ENCODE measurements at regions not wholly inside any gene's neighbourhood (a gene's known extent, or its start where the extent isn't known, plus 50 kb on each side); places are given as distances from the start of the nearest gene placed in this dataset.

DNA sequence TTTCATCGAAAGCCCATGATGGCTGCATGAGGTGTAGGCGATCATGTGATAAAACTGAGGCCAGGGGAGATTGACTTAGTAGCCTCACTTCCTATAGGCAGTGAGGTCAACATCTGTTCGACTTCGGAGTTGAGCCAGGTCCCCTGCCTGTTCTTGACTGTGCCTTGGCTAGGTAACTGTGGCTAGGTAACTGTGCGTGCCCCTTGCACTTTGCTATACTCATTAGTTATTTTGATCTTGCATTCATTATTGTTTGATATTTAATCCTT is 55.0 kb downstream of the CLDN34 start (continued):
- no peak for TF ChIP-seq KLF11 (CRISPR knock-in tag; IDR thresholded peaks at IDR 0.05)
- TF ChIP-seq ZNF879 (CRISPR knock-in tag; IDR thresholded peaks at IDR 0.05) = no peak
- TF ChIP-seq ZMYM3 (CRISPR knock-in tag; IDR thresholded peaks at IDR 0.05) = no peak
- no peak for TF ChIP-seq ELF1 (CRISPR knock-in tag; IDR thresholded peaks at IDR 0.05)
- TF ChIP-seq SNAI1 (CRISPR knock-in tag; IDR thresholded peaks at IDR 0.05; ENCODE audit: borderline replicate concordance) = no peak

DNA sequence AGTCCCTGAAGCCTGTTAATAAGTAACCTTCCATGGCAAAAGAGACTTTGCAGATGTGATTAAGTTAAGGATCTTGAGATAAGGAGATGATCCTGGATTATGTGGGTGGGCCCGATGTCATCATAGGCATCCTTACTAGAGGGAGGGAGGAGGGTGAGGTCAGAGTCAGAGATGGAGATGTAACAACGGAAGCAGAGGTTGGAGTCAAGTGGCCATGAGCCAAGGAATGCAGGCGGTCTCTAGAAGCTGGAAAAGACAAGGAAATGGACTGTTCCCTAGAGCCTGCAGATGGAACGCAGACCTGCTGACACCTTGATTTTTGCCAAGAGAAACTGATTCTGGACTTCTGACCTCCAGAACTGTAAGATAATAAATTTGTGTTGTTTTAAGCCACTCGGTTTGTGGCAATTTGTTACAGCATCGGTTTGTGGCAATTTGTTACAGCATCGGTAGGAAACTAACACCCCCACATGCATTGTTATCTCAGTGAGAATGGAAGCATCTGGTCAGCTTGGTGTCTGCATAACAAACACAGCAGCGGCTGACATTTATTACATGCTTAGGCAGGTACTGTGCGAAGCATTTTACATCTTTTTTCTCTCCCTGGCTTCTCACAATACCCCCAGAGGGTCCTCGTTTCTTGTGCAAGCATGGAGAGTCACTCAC is 55.6 kb downstream of the CLDN34 start:
- Histone ChIP-seq H3K4me3 (replicated peaks in 1 of 3; ENCODE audit: insufficient read depth in 1 of 3, low read depth in 2 of 3, low read length in 3 of 3) (no peak overlapping the region), H3K27ac (ENCODE audit: extremely low read length, insufficient read depth, low read length) (no peak overlapping the region), H3K36me3 (replicated peaks in 1 of 2; ENCODE audit: control insufficient read depth in 1 of 2, insufficient read depth in 2 of 2, low read length in 2 of 2) (no peaks in the 10 kb centered on the region), H4K20me1 (ENCODE audit: insufficient read depth, low read length) (no peaks in the 10 kb centered on the region), H3K9ac (ENCODE audit: insufficient read depth, low read depth, low read length) (no peak overlapping the region), H3K4me1 (ENCODE audit: insufficient read depth, low read length) (peaks cover 43% of the 10 kb centered on the region), H3K4me2 (ENCODE audit: low read depth, low read length) (0 out of 2 replicates have a peak overlapping the region, but pooled peaks have one; percentile 3), H3K9me3 (ENCODE audit: low read length) (no peaks in the 10 kb centered on the region), H2AFZ (ENCODE audit: low read length) (no peak overlapping the region), H3K27me3 (ENCODE audit: control insufficient read depth in 1 of 2, insufficient read depth in 2 of 2, low read length in 2 of 2) (no peaks in the 10 kb centered on the region), H3K79me2 (ENCODE audit: insufficient read depth, low read length) (peaks cover 6% of the 10 kb centered on the region)
- in situ Hi-C loops (cut with HindIII; ENCODE audit: extremely low pct_ligation_motif_present, low pct_unique_long_range_greater_than_20kb) (no loop called here), intact Hi-C loops (cut with micrococcal nuclease; ENCODE audit: unreplicated experiment) (no loop called here)
- DNase-seq (ENCODE audit: low spot score) = no peak
- ATAC-seq = no peak
- POLR2A ChIA-PET = no interaction called here
- CTCF ChIA-PET (ENCODE audit: low intra/inter-chr PET ratio, low total read pairs) = no interaction called here
- WGBS (ENCODE audit: low lambda C conversion rate) = 79% methylated on average over 8 of the region's 10 CpGs
- peak; percentile 15 for FAIRE-seq
- BruUV-seq (replicated peaks) = no TSS peak
- TF ChIP-seq, protein P1, sequence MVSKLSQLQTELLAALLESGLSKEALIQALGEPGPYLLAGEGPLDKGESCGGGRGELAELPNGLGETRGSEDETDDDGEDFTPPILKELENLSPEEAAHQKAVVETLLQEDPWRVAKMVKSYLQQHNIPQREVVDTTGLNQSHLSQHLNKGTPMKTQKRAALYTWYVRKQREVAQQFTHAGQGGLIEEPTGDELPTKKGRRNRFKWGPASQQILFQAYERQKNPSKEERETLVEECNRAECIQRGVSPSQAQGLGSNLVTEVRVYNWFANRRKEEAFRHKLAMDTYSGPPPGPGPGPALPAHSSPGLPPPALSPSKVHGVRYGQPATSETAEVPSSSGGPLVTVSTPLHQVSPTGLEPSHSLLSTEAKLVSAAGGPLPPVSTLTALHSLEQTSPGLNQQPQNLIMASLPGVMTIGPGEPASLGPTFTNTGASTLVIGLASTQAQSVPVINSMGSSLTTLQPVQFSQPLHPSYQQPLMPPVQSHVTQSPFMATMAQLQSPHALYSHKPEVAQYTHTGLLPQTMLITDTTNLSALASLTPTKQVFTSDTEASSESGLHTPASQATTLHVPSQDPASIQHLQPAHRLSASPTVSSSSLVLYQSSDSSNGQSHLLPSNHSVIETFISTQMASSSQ (IDR thresholded peaks at IDR 0.05; ENCODE audit: low read depth) = no peak
- TF ChIP-seq, protein P1 (CRISPR knock-in tag; IDR thresholded peaks at IDR 0.05; ENCODE audit: borderline replicate concordance) = peak; percentile 49; the same call in 1 of the 2 replicates
- TF ChIP-seq PHB2 (IDR thresholded peaks at IDR 0.05; ENCODE audit: partially characterized antibody) = no peak
- TF ChIP-seq PLRG1 (conservative IDR thresholded peaks at IDR 0.05) = no peak
- no peak for TF ChIP-seq SOX13 (IDR thresholded peaks at IDR 0.05)
- TF ChIP-seq SOX13 (CRISPR knock-in tag; conservative IDR thresholded peaks at IDR 0.05 in 1 of 2, IDR thresholded peaks at IDR 0.05 in 1 of 2) = 0 out of 4 replicates have a peak, but pooled peaks of 1 of the 2 experiments have one; percentile 3
- TF ChIP-seq SP5 (CRISPR knock-in tag; IDR thresholded peaks at IDR 0.05; ENCODE audit: borderline replicate concordance, low read depth) = 0 out of 2 replicates have a peak, but pooled peaks have one; percentile 14
- TF ChIP-seq, protein P2, sequence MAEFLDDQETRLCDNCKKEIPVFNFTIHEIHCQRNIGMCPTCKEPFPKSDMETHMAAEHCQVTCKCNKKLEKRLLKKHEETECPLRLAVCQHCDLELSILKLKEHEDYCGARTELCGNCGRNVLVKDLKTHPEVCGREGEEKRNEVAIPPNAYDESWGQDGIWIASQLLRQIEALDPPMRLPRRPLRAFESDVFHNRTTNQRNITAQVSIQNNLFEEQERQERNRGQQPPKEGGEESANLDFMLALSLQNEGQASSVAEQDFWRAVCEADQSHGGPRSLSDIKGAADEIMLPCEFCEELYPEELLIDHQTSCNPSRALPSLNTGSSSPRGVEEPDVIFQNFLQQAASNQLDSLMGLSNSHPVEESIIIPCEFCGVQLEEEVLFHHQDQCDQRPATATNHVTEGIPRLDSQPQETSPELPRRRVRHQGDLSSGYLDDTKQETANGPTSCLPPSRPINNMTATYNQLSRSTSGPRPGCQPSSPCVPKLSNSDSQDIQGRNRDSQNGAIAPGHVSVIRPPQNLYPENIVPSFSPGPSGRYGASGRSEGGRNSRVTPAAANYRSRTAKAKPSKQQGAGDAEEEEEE (CRISPR knock-in tag; IDR thresholded peaks at IDR 0.05; ENCODE audit: borderline replicate concordance) = no peak
- TF ChIP-seq, protein P3, sequence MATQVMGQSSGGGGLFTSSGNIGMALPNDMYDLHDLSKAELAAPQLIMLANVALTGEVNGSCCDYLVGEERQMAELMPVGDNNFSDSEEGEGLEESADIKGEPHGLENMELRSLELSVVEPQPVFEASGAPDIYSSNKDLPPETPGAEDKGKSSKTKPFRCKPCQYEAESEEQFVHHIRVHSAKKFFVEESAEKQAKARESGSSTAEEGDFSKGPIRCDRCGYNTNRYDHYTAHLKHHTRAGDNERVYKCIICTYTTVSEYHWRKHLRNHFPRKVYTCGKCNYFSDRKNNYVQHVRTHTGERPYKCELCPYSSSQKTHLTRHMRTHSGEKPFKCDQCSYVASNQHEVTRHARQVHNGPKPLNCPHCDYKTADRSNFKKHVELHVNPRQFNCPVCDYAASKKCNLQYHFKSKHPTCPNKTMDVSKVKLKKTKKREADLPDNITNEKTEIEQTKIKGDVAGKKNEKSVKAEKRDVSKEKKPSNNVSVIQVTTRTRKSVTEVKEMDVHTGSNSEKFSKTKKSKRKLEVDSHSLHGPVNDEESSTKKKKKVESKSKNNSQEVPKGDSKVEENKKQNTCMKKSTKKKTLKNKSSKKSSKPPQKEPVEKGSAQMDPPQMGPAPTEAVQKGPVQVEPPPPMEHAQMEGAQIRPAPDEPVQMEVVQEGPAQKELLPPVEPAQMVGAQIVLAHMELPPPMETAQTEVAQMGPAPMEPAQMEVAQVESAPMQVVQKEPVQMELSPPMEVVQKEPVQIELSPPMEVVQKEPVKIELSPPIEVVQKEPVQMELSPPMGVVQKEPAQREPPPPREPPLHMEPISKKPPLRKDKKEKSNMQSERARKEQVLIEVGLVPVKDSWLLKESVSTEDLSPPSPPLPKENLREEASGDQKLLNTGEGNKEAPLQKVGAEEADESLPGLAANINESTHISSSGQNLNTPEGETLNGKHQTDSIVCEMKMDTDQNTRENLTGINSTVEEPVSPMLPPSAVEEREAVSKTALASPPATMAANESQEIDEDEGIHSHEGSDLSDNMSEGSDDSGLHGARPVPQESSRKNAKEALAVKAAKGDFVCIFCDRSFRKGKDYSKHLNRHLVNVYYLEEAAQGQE (IDR thresholded peaks at IDR 0.05; ENCODE audit: borderline replicate concordance in 1 of 2, low read depth in 1 of 2, low read length in 2 of 2) = no peak
